ENCODE measurements at regions not wholly inside any gene's neighbourhood (a gene's known extent, or its start where the extent isn't known, plus 50 kb on each side); places are given as distances from the start of the nearest gene placed in this dataset.

DNA sequence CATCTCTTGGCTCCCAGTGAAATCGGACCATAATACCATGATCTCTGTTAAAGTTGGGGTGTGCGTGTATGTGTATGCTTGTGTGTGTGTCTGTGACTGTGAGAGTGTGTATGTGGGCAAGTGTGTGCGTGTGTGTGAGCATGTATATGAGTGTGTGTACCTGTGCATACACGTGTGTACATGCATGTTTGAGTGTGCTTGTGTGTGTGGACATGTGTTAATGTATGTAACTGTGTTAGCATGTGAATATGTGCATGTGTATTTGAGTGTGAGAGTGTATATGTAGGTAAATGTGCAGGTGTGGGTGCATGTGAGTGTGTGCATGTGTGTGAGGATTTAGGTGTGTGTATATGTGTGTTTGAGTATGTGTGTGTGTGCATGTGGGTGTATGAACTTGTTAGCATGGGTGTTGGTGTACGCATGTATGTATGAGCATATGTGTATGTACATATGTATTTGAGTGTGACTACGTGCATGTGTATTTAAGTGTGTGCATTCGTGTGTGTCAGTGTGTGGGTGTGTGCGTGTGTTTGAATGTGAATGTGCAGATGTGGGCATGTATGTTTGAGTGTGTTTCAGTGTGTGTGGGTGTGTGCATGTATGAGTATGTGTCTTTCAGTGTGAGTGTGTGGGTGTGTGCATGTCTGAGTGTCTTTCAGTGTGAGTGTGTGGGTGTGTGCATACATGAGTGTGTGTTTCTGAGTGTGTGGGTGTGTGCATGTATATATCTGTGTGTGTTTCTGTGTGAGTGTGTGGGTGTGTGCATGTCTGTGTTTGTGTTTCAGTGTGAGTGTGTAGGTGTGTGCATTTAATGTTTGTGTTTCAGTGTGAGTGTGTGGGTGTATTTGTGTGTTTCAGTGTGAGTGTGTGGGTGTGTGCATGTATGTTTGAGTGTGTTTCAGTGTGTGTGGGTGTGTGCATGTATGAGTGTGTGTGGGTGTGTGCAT, 183.2 kb downstream of the SOX9 start:
- DNase-seq: no peak

DNA sequence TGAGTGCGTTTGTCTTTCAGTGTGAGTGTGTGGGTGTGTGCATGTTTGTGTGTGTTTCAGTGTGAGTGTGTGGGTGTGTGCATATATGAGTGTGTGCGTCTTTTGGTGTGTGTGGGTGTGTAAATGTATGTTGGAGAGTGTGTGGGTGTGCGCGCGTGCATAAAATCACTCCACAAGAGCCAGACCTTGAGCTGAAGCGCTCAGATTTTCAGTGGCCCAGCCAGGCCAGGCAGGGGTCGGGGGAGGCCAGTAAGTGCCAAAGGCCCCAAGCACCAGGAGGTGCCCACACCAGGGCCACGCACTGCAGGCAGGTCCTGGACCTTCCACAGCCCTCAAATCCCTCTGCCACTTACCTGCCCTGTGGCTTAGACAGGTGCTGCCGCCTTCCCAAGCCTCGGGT, 184.0 kb downstream of the SOX9 start:
- DNase-seq: no peak

DNA sequence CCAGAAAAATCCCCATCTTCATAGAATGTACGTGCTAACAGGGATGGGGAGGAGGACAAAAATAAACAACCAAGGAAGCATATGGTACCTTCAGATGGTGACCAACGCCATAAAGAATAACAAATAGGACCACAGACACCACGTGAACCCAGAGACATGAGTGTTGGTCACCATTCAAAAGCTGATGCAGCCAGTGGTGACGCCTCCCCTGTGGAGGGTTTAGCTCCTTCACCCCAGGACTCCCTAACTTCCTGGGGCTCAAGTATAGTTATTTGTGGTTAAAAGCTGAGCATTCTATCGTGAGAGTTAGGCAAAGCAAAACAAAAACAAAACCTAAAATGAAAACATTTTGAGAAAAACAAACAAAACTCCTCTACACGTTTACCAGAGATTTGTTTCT, 184.7 kb downstream of the SOX9 start:
- DNase-seq: no peak

DNA sequence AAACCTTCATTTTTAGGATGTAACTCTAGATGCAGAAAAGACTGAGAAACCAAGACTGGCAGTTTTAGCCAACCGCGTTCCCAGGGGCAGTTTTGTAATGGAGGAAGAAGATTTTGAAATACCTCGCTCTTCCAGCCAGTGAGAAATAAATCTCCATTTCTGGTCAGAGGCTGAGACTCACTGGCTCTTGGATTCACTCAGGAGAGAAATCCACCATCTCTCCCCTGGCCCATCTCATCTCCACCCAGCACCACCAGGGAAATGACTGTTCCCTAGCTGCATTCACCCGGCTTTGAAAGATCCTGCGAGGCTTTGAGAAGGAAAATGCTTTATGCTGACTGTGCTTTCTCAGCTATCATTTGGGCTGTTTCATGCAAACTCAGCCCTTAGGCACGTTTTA, 185.2 kb downstream of the SOX9 start:
- no peak for DNase-seq

DNA sequence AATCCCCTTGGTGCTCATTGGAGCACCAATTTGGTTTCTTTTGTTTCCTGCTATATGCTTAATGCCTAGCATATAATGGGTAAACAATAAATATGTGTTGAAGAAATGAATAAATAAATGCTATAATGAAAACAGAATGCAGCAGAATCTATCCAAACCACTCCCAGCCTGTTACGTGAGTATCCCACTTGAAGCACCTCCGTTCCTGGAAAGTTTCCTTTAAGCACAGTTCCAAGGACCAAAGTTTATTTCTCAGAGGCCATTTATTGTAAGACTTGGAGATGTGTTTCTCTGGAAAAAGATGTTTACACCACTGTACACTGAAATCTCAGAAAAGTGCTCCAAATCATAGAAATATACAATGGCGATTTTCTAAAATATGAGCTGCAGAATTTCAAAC, 187.0 kb downstream of the SOX9 start:
- DNase-seq: no peak

DNA sequence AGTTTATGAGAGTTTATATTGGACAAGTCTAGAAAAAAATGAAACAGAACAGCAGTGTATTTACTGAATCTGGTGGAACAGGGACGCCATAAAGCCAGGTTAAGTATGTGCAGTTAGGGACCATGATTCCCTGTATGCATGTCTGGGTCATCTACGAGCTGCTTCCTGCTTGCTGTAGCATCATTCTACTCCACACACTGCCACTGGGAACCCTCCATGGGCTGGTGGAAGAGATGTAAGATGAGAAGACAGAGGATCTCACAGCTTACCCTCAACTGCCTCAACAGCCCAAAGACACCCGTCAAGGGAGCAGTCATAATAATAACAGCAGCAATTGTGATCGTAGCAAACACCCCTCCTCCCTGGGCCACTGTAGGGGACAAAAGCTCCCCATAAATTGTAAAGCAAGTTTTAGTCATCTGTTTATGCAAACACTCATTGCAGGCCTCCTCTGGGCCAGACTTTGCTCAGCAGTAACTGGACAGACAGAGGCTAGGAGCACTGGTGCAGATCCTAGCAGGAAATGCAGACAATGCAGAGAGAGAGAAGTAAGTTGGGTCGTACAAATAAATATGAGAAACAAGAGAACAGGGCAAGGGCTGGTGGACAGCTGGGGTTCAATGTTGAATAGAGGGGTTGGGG, 188.0 kb downstream of the SOX9 start:
- no peak for DNase-seq

DNA sequence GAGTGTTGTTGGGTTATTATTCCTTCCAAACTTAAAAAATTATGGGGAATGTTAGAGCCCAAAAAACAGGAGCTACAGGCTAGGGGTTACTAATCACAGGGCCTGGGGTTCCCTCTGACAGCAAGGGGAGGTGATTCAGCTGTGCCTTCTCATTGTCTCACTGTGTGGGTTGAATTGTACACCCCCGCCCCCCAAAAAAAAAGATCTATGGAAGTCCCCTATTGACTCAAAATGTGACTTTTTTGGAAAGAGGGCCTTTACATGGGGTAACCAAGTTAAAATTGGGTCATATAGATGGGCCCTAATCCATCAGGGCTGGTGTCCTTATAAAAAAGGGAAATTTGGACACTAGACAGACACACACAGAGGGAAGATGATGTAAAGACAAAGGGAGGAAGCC, 190.2 kb downstream of the SOX9 start:
- DNase-seq: no peak

DNA sequence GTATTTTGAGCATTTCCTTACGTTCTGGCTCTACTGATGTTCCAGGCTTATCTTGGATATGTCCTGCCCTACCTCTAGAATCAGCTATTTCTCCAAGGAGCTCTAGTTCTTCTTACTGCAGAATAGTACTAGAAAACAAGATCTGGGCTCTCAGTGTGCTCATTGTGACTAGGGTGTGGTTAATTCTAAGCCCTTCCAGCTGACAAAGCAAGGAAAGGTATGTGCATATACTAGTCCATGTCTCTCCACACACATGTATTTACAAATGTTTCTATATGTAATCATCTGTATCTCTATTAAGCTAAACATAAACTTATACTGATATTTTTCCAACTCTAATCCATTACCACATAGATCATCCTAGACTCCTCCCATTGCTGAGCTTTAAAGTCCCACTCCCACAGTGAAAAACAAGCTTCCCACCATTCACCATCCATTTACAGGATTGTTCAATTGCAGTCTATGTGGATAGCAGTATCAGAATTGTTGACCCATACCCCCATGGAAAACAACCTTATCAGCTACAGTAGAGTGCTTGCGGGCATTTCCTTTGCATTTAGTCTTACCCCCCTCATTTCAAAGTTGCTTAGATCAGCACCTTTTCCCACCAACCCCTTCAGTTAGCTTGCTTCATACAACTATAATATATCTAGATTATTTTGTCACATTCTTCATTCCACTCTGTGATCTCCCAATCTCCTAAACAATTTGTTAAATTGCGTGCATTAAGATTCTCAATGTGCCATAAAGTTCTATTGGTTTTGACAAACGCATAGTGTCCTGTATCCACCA, 194.5 kb downstream of the SOX9 start:
- no peak for DNase-seq

DNA sequence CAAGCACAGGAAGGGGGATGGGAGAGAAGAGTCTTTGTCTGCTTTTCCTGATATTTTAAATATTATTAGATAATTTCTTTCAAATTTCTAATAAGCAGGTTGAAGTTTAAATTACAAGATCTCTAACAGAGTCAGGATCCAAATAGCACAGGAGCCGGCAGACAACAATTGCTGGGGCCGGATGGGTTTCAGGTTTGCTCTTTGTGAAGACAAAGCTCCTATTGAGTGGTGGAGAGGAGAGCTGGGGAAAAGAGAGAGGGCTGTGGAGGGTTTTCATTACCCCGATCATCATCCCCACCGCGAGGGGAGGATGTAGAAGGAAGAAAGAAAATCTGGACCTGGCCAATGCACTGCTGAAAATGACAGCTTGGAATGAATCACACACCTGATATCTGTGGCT, 197.3 kb downstream of the SOX9 start:
- no peak for DNase-seq

DNA sequence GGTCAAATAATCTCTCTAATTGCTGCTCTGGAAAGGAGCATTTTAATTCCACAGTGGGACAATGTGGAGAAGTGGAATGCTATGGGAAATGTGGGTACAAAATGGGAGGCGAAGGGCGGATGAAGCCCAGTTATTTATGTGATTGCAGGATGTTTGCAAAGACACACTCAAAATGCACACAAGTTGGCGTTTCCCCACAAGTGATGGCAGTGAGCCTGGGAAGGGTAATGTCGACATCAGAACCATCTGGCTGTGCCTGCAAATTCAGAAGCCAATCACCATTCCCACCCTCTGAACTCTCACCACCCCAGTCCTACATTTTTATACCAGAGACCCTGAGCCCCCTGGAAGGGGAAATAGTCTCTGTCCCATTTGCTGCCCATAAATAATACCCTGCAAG, 201.1 kb downstream of the SOX9 start:
- no peak for DNase-seq

DNA sequence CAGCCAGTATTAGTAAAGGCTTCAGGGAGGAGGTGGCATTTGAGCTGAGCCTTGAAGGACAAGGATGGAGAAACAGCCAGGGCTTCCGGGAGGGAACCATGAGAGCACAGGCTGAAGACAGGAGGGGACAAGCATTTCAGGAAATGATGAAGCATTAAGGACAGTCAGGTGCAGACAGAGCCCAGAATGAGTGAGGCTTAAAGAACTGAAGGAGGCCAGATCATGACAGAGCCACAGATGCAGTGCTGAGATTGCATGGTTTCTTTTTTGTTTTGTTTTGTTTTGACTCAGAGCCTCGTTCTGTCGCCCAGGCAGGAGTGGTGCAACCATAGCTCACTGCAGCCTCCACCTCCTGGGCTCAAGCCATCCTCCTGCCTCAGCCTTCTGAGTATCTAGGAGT, 211.5 kb downstream of the SOX9 start:
- no peak for DNase-seq

DNA sequence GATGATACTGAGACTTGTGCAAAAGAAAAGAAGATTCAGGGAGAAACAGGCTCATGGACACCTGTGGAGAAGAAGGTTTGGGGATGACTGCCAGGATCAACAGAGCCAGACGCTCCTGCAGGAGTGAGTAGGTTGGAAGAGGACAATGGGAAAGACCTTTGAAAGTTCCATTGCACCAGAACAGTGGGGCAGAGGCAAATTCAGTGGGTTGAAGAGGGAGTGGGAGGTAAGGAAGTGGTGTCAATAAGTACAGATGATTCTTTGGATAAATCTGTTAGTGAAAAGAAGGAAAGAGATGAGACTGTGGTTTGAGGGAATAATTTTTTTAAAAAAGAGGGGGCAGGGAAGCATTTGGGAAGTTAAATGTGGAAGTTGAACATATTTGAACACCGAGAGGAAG, 212.8 kb downstream of the SOX9 start:
- no peak for DNase-seq

DNA sequence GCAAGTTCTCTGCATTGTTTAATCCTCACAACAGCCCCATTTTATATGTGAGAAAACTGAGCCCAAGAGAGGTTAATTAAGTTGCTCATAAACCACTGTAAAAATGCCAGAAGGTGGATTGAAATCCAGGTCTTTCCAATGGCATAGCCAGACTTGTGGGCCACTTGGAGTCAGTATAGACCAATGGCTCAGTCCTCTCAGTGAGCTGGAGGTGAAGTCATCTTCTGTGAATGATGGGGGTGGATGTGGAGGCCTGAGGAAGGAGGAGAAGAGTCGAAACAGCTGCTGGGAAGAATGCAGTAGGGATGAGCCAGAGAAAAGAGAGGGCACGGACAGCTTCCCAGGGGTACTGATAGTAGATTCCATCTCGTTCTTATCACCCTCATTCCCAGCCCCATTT, 213.4 kb downstream of the SOX9 start:
- no peak for DNase-seq

DNA sequence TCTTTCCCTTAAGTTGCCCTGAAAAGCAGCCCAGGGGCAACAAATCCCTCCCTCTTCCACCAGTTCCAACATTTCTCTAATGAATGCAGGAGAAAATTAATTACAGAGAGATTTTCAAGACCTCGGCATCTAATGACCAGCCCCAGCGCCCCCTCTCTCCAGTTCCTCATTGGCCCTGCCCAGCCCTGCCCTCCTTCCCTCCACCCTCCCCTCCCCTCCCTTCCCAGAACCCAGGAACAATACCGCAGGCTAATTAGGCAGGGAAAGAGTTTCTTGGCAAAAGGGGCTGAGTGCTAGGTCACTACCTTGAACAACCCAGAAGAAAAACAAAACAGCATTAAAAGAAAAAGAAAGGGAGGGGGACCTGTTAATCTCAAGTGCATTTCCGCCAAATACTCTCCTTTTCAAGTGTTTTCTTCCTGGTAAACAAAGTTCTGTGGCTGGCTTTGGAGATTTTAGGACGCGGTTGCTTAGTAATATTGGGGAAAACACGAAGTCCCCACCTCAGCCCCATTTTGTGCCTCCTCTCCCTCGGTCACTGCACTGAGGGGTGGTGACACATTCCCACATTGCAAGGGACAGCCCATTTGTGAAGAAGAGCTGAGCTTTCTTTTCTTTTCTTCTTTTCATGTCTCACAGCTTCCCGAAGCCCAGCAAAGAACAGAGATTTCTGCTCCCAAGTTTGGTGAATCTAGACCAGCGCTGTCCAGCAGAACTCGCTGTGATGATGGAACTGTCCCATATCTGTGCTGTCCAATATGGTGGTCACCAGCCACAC, 215.4 kb downstream of the SOX9 start:
- DNase-seq: no peak

DNA sequence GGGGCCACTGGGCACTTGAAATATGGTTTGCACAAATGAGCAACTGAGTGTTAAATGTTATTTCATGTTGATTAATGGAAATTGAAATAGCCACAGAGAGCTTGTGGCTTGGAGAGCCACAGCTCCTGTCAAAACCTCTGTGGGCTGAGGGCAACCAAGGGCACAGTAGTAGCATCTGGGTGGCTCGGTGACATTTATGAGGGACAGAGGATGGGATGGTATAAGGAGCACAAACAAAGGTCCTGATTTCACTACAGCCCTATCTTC, 215.9 kb downstream of the SOX9 start:
- DNase-seq: no peak

DNA sequence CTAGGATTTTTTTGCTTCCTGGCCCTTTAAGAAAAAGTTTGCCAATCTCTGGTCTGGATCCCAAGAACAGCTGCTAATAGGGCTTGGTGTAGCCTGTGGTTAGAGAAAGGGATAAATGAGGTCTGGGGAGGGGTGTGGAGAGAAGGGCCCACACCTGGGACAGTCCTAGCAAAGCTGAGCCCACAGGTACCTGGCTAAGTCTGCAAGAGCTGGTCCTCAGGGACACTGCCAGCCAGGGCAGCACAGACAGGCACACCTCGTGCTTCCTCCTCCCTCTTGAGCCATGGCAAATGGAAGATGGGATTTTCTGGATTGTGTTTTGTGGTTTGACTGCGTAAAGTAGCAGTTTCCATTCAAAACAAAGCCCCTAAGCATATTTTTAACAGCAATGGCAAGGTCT, 217.5 kb downstream of the SOX9 start:
- no peak for DNase-seq

DNA sequence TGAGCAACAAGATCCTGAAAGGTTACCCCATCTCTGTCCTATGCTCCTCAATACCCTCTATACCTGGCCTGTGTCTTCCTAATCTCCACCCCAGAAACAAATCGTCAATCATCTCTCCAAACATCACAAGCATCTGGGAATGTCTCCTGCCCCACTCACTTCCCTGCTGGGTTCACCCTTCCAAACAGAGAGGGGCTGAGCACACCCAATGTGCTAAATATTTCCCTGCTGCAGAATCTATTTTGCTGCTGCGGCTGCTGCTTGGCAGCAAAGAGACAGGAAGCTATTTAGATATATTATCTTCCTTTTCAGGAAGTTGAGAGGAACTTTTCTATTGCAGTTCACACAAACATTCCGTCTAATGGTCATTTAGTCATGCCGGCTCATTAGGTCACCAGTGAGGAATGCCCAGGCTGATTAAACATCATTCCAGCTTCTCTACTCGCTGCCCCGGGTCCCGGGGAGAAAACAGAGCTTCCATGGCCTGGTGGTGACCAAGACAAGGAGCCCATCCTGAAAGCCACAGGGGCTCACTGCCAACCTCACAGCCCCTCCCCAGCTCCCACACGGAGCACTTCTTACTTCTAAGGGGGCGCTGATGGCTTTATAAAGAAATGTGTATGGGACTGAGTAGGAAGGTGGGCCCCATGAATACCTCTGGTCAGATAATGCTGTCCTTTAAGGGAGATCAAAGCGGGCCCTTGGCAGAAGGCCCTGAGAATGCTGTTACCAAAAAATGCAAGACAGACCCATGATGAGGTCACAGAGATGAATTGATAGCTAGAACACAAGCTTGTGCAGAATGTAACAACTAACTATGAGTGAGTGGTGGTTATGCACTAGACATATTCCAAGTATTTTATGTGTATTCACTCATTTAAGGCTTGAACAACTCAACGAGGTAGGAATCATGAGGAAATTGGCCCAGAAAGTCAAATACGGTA, 218.3 kb downstream of the SOX9 start:
- DNase-seq: no peak

DNA sequence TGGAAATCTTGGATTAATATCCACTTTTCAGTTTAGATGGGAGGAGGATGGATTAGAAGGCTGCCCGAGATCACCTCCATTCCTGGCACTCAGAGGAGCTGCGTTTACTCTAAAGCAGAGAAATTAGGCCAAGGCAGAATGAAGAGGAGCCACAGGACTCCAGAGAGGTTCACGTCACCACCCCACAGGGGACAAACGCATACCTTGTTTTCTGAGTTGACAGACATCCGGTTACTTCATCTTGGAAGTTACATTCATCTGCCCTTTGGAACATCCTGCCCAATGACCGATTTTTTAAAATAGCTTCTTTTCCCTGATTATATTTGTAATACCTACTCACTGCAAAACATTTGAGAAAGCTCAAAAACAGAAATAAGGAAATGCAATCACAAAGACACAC, 220.0 kb downstream of the SOX9 start:
- DNase-seq: no peak

DNA sequence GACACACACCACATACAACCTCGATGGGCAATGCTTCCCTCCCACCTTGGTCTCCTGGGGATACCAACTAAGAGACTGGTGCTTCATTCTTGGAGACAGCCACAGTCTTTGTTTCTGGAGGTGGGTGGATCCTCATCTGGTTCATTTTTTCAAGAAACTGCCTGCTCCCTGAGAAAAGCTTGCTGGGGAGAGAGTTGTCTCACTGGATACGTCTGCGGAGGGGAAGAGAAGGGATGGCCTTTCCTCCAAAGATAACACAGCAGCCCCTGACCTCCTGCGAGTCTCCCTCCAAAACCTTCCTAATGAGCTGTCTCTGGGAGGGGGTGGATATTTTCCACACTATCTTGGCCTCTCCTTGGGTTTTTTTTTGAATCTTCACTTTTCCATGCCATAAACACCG, 221.2 kb downstream of the SOX9 start:
- DNase-seq: no peak

DNA sequence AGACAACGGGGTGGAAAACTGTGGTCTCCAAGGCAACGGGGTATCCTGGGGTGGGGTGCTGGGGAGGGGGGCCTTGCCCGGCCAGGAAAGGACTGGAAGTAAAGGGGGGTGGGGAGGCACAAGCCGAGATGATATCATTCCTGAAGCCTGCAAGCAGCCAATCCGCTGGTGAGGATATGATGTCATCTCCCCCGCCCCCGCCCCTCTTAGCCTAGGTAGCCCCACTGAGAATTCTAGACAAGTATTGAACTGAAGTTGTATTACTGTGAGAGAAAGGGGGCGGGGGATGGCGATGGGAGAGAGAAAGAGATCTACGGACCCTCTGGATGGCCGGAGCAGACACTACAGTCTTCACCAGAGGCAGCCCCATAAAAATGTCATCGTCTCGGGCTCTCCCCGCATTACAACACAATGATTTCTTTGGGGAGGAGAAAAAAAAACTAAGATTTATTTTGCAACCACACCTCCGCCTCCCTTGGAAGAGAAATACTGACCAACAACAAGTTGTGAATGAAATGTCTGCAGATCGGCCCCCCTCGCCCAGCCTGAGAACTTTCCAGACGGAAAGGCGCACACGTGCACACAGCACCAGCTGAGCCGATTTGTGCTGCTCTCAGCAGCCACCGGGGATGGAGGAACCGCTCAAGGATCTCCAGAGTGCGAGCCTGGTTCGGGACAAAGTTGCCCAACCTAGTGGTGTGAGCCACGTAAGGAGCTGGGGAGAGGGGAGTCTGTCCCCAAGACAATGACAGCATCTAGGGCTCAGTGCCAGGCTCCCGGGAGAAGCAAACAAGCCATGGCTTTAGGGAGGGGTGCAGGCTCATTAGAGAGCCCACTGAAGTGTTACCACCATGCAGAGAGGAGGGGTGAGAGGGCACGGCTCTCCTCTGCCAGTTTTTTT, 222.1 kb downstream of the SOX9 start:
- no peak for DNase-seq

DNA sequence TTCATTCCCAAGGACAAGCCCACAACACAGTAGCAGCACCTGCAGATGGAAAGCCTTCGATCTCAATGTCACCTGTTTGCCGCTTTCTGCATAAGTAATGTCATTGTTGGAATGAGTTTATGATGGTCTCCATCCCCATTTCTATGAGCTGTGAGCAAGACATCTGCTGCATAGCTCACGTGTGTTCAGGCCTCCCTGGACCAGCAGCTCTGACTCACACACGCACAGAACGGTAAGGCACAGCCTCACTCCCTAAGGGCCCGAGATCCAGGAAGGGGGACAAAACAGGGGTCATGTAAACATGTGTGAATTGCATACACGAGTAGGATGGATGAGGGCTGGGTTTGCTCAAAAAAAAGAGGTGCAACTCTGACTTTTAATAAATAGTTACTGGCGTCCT, 223.1 kb downstream of the SOX9 start:
- DNase-seq: no peak
